ENCODE measurements at regions not wholly inside any gene's neighbourhood (a gene's known extent, or its start where the extent isn't known, plus 50 kb on each side); places are given as distances from the start of the nearest gene placed in this dataset.

- TF ChIP-seq CTCF (IDR thresholded peaks at IDR 0.05) (no peak), POLR2A (IDR thresholded peaks at IDR 0.05) (no peak)
These were observed 96.4 kb upstream of the TTC29 start for GRCh38 chr4:147042046-147042445.
